GM19467 (cell line): ENCODE measurements at regions not wholly inside any gene's neighbourhood (a gene's known extent, or its start where the extent isn't known, plus 50 kb on each side); places are given as distances from the start of the nearest gene placed in this dataset.

Experiments used
- ATAC-seq: cut with Tn5 transposase; IDR thresholded peaks from one replicate; pipeline ENCODE4 v1.9.1; 2021; ENCODE audit warnings: mild to moderate bottlenecking, moderate library complexity; ENCODE audit not compliant: unreplicated experiment

- ATAC-seq = no peak
These were observed 54.9 kb downstream of the MAGEB17 start for GRCh38 chrX:16222151-16222550.

DNA sequence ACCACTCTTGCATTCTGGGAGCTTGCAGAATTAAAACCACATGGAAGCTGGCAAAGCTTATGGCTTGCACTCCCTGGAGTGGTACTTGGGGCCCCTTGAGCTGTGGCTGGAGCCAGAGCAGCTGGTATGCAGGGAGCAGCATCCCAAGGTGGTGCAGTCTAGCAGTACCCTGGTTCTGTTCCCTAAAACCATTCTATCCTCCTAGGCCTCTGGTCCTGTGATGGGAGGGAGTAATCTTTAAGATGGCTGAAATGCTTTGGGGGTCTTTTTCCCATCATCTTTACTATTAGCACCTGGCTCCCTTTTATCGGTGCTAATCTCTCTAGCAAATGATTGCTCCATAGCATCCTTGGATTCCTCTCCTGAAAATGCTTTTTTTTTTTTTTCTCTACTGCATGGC is 56.1 kb downstream of the MAGEB17 start:
- no peak for ATAC-seq

GRCh38 chrX:16239211-16239610 is 71.9 kb downstream of the MAGEB17 start:
- ATAC-seq = no peak

DNA sequence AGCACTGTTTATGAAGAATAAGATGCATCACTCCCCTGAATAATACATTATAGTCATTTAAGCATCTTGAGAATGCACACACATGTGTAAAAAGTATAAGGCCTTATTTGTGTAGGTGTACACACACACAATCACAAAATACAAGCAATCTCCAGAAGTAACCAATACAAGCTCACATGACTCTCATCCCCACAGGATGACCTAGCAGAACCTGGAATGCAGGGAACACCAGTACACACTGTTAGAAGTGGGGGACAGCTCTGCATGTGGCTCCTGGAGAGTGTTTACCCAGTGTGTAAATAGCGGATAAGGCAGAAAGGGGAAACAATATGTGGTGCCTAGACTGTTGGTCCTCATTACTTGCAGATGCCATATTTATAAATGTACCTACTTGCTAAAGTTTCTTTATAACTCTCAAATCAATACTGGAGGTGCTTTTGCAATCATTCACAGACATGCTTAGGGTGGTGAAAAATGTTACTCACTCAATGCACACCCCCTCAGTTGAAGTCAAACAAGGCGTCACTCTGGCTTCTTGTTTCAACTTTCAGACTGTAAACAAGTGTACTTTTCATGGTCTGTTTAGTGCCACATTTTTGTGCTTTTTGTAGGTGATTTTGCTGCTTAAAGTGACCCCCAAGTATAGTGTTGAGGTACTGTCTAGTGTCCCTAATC is 73.1 kb downstream of the MAGEB17 start:
- no peak for ATAC-seq

- no peak for ATAC-seq
These were observed 73.7 kb downstream of the MAGEB17 start for GRCh38 chrX:16240968-16241367.

- ATAC-seq = no peak
These were observed 83.0 kb downstream of the MAGEB17 start for GRCh38 chrX:16250296-16250695.

GRCh38 chrX:16251782-16252181 is 84.5 kb downstream of the MAGEB17 start:
- ATAC-seq = no peak

DNA sequence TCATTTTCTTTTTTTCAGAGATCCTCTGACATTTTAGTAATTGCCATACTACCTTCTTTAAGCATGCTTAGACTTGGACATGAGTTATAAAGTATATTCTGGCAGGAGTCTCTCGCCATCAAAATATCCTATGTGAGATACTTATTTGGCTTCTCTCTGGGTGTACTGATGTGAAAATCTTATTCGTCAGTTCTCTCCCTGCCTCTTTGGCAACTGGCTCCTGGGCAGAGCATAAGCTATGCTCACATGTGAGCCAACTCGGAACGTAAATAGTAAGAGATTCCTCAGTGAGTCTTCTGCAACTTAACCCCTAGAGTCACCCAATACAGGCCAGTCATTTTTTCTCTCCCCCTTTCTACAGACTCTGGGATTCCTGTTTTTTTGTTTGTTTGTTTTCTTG is 91.6 kb downstream of the MAGEB17 start:
- no peak for ATAC-seq

GRCh38 chrX:16267431-16267830 is 100.2 kb downstream of the MAGEB17 start:
- no peak for ATAC-seq

GRCh38 chrX:16268206-16268605 is 100.9 kb downstream of the MAGEB17 start:
- no peak for ATAC-seq

- no peak for ATAC-seq
These were observed 111.6 kb downstream of the MAGEB17 start for GRCh38 chrX:16278927-16279326.

DNA sequence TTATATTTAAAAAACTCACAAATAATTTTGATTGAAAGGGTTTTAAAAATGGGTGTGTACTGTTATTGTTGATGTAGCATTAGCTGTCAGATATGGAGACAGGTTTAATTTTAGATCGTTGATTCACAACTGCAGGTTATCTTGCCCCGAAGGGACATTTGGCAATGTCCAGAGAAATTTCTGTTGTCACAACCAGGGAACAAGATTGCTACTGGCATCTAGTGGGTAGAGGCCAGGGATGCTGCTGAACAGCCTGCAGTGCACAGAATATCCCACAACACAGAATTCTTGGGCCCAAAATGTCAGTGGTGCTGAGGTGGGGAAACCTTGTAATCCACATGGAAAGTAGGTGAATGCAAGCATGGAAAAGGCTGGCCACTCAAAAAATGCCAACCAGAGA is 114.9 kb downstream of the MAGEB17 start:
- ATAC-seq = no peak

- no peak for ATAC-seq
These were observed 117.6 kb downstream of the MAGEB17 start for GRCh38 chrX:16284842-16285241.

GRCh38 chrX:16290997-16291396 is 123.7 kb downstream of the MAGEB17 start:
- ATAC-seq = no peak

- ATAC-seq = no peak
These were observed 133.6 kb downstream of the MAGEB17 start for GRCh38 chrX:16300831-16301230.

DNA sequence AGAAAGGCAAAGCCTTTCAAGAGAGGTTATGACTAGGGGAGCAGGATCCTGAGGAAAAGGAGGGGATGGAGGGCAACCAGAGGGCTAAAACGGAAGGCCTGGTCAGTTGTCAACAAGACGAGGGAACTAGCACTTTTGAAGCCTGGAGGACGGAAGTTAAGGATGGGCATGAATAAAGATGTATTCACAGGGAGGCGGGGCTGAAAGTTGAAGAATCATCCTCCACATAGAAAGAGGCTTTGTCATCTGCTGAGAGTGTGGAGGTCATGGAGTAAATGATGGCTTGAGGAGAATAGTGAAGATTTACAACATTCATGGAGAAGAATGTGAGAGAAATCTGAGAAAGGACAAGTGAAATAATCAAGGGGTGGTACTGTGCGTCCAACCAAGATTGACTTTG is 137.5 kb downstream of the MAGEB17 start:
- no peak for ATAC-seq

GRCh38 chrX:16305187-16305586 is 137.9 kb downstream of the MAGEB17 start:
- no peak for ATAC-seq

DNA sequence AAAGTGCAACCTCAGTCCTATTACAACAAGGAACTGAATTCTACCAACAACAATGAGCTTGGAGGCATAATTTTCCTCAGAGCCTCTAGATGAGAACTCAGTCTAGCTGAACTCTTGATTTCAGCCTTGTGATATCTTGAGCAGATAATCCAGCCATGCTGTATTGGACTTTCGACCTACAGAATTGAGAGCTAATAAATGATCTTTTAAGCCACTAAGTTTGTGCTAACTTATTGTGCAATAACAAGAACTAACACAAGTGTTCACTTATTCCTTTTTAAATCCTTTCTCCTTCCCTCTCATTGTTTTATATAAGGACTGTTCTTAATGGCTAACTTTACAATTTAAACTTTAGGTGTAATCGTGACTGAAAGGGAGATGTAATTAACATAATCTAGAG is 140.7 kb downstream of the MAGEB17 start:
- no peak for ATAC-seq

DNA sequence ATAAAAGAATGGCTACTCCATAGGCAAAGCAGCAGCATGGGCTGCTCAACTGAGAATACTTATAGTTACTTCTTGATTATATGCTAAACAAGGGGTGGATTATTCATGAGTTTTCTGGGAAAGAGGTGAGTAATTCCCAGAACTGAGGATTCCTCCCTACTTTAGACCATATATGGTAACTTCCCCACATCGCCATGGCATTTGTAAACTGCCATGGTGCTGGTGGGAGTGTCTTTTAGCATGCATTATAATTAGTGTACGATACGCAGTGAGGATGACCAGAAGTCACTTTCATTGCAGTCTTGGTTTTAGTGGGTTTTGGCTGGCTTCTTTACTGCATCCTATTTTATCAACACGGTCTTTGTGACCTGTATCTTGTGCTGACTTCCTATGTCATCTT is 141.5 kb downstream of the MAGEB17 start:
- ATAC-seq = no peak

GRCh38 chrX:16310326-16310725 is 143.0 kb downstream of the MAGEB17 start:
- ATAC-seq = no peak

- ATAC-seq = no peak
These were observed 144.4 kb downstream of the MAGEB17 start for GRCh38 chrX:16311671-16312070.

DNA sequence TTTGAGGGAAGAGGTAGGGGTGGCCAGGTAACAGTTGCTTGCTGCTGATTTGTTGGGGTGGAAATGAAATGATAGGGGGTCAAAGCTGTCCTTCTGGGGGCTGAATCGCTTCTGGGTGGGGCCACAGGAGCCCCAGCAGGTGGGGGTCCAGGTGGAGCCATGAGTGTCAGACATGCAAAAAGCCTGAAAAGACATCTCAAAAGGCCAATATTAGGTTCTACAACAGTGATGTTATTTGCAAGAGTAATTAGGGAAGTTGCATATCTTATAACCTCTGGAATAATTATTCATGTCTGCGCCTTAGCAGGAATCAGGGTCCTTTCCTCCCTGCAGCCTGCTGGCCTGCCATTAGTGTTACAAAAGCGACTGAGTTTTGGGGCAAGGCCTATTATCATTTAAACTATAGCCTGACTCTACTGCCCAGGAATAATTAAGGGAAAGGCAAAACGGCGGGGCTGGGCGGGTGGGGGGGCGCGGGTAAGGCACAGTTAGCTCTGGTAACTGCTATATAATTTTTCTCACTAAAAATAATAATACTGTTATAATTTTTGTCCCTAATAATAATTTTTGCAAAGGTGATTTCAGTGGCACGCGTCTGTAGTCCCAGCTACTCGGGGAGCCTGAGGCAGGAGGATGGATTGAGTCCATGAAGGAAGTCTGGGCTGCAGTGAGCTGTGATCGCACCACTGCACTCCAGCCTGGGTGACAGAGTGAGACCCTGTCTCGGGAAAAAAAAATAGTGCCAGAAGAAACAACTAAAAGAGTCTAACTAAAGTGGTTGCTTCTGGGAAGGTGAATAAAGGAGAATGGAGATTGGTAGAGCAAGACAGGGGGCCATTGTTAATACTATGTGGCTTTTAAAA is 145.7 kb downstream of the MAGEB17 start:
- ATAC-seq = no peak
